A673 (cell line): ENCODE measurements at regions not wholly inside any gene's neighbourhood (a gene's known extent, or its start where the extent isn't known, plus 50 kb on each side); places are given as distances from the start of the nearest gene placed in this dataset.

Source experiments
- EZH2 ChIP-seq: fragments of 200-600 bp; sonication (generic); IDR thresholded peaks from 2 replicates; pipeline ENCODE4 v1.6.1; 2017; ENCODE audit warnings: borderline replicate concordance, low read depth, mild to moderate bottlenecking, mixed read lengths, antibody characterized with exemption, low read length; ENCODE audit not compliant: poor library complexity, severe bottlenecking
- TF ChIP-seq, protein P1 (sequence below): fragments of 300-800, 200-600 bp; sonication (generic); conservative IDR thresholded peaks from 2 replicates; pipeline ENCODE4 v1.5.1; 2017; ENCODE audit warnings: low read depth, mild to moderate bottlenecking, antibody characterized with exemption, low read length, moderate library complexity, mixed read lengths

DNA sequence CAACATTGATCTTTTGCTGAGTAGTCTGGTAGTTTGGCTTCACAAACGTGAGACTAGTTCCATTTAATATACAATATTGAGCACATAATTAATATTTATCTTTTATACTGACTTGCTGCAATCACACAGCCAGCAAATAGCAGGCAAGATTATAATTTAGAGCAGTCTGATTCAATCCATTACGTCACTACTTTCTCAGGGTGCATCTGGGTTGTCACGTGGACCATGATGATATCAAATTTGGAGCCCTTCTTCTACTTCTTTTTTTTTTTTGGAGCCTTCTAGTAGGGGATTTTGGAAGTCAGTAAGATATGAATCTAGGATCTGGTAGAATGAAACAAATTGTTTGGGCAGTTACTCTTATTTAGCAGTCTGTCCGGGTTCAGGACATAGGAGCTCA lies 100.6 kb upstream of the SLC5A9 start:
- TF ChIP-seq, protein P1, sequence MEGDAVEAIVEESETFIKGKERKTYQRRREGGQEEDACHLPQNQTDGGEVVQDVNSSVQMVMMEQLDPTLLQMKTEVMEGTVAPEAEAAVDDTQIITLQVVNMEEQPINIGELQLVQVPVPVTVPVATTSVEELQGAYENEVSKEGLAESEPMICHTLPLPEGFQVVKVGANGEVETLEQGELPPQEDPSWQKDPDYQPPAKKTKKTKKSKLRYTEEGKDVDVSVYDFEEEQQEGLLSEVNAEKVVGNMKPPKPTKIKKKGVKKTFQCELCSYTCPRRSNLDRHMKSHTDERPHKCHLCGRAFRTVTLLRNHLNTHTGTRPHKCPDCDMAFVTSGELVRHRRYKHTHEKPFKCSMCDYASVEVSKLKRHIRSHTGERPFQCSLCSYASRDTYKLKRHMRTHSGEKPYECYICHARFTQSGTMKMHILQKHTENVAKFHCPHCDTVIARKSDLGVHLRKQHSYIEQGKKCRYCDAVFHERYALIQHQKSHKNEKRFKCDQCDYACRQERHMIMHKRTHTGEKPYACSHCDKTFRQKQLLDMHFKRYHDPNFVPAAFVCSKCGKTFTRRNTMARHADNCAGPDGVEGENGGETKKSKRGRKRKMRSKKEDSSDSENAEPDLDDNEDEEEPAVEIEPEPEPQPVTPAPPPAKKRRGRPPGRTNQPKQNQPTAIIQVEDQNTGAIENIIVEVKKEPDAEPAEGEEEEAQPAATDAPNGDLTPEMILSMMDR = no peak
- no peak for TF ChIP-seq EZH2
